ENCODE measurements at regions not wholly inside any gene's neighbourhood (a gene's known extent, or its start where the extent isn't known, plus 50 kb on each side); places are given as distances from the start of the nearest gene placed in this dataset.
"Not testable (repeated sequence)": the region's sequence is repeated elsewhere in the genome, so short reads cannot be mapped to it uniquely, and the experiment has no call there.

DNA sequence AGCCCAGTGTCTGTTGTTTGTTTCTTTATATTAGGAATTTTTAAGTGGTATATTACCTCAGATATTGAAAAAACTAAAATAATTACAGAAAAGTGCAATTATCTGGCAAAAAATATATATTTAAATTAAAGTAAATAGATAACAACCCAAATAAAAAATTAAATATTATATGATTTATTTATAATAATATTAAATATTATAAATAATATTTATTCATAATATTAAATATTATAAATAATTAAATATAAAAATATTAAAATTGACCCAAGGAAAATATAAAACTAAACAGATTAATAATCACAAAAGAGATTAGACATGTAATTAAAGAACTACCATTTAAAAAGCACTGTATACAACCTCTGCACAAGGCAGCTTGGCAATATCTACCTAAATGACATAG, 331.9 kb upstream of the POGK start:
- DNase-seq: no peak

DNA sequence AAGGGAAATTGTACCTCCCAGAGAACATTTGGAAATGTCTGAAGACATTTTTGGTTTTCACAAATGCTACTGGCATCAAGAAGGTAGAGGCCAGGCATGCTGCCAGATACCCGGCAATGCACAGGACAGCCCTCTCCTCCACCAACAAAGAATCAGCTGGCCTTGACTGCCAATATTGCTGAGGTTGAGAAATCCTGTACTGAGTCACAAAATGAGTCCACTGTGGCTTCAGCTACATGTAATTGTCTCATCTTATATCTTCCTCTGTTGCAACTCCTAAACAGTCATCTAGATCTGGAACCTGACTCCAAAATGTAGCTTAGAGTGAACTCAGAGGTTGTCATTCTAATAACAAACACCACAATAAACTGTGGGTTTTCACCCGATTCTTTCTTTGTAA, 327.5 kb upstream of the POGK start:
- no peak for DNase-seq

DNA sequence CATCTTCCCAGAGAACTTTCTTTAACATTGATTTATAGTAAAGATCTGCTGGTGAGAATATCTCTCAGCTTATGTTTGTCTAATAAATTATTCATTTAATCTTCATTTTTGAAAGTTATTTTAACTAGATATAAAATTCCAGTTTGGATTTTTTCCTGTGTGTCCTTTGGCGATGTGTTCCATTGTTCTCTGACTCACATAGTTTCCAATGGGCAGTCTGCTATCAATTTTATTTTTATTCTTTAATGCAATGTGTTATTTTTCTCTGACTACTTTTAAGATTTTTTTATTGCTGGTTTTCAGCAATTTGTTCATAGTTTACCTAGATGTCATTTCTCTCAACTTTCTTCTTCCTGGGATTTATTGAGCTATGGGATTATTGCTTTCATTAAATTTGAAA, 325.2 kb upstream of the POGK start:
- DNase-seq: no peak

DNA sequence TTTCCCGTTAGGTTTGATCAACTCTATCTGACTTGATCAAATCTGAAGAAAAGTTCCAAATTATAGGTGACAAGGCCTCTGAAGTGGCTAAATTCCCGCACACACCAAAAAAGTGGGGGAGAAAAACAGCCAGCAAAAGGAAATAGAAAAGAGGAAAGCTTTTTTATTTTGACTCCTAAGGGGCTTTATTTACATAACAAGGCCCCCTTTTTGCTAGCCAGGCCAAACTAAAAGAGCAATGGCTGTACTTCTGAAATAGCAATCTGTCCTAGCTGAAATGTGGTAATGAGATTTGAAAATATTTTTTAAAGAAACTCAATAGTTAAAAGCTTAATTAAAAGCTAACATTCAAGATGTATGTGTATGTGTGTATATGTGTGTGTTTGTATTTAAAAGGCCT, 311.5 kb upstream of the POGK start:
- no peak for DNase-seq

DNA sequence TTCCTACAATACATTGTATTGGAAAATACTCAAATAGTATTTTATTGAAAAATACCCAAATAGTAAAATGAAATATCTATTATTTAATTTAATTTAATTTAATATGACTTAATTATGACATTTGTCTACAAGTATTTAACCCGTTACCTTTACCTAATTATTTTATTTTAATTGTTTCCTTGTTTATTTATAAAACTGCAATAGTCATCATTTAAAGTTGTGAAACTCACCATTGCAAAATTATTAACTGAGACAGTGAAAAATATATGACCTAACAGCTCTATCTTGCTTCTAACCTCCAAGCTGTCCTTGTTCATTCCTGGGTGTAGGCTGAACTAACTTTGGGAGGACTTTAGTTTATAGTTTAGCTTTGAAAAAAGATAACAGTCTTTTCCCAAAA, 300.6 kb upstream of the POGK start:
- DNase-seq: no peak

DNA sequence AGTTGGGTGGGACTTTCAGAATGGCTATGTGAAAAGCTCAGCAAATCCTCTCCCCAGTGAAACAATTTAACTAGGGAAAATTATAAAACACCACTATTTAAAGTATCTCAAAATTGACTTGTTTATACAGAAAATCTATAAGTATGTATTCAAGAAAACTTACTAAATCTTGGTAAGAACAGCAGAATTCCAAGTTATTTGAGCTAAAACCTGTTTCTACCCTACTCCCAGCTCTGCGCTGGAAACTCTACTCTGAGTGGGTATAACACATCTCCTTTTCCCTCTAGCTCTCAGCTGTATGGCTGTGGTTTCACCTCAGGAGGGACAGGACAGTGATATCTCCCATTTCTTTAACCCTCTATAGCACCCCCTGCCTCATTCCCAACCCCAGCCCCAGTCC, 295.2 kb upstream of the POGK start:
- DNase-seq: no peak

DNA sequence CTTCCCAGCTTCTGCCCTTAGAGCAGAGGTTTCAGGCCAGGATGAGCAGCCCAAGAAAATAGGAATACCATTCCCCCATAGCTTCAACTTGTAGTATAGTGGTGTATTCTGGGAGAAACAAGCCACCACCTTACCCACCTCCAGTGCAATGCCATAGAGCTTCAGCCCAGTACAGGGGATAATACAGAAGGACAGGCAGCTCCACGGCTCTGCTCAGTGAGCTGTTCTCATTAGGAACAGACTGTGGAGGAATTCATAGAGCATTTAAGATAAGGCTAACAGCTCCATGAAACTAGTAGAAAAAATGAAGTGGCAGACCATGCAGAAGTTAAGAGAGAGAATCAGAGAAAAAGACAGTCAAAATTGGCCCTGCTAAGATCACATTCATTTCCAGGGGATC, 294.7 kb upstream of the POGK start:
- no peak for DNase-seq

DNA sequence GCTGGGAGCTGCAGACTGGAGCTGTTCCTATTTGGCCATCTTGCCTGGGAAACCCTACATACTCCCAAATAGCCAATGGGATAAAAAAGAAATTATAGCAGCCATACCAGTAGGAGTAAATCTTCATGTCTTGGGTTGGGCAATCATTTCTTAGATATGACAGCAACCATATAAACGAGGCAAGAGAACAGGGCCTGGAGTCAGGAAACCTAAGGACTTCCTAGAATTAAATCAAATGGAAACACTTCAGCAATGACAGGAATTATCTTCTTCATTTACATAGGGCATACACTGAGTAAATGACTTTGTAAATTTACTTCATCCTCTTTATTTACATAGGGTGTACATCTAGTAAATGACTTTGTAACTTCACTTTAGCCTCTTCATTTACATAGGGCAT, 286.6 kb upstream of the POGK start:
- no peak for DNase-seq

DNA sequence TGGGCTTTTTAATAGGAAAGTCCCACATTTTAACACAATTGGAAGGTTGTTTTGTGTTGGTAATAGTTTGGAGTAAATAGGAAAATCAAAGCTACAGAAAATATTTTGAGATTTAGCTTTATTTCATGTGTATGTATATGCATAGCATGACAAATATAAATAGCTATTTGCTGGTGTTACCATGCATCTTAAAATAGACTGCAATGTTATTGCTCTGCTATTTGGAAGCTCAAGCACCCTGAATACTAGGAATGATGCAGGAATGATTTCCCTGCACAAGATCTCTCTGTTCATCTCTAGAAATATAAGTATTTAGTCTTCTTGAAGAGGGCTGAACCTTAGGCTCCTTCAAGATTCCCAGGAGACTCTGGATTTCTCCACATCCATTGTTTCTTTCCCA, 268.3 kb upstream of the POGK start:
- no peak for DNase-seq

DNA sequence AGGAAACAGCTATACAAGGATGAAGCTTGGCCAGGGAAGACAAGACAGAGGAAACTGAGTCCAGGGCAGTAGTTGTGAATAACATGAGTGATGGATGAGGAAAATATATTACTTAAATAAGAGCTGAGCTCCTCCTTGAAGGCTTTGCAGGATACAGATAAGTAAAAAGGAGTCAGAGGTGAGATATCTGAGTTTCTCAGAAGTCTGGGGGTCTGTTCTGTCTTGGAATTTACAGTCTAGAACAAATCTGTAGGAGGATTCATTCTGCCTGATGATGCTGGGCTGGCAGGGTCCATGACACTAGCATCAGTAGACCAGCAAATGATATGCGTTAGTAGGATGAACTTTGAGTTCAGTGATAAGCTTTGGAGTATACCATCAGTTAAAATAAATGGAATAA, 266.1 kb upstream of the POGK start:
- no peak for DNase-seq

DNA sequence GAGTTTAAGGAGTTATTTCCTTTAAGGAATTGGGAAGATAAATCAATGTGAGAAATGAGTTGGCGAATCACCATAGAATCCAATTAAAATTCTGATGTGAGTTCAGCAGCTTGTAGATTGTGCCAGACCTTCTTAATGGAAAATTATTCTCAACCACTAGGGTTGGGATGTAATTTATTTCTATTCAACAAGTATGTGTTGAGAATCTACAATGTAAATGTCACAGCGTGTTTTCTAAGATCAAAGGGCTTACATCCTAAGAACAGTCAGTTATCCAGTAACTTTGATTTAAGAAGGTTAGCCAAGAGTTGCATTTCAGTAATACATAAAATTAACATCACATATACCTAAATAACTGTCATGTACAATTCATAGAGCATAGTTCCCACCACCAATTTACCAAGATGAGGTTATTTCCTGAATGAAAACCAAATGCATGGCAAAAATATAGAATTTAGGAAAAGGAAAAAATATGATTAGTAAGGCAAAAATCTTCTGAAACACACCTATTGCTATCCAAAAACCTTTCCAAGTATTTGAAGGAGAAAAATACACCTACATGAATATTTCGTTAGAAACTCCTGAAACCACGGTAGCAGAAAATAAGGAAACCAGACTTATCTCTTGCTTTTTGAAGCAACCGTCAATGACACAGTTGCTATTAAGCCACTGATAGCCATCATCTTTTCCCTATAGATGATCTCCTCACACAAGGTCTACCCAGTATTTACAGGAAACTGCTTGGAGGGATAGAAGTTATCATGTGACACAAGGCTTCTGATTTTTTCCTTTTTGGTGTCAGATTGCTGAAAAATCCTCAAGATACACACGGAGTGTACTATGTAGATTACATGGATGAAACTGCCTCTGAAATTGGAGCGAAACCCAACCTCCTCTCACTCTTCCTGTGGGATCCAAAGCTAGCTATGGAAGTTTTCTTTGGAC, 259.4 kb upstream of the POGK start:
- DNase-seq: no peak

DNA sequence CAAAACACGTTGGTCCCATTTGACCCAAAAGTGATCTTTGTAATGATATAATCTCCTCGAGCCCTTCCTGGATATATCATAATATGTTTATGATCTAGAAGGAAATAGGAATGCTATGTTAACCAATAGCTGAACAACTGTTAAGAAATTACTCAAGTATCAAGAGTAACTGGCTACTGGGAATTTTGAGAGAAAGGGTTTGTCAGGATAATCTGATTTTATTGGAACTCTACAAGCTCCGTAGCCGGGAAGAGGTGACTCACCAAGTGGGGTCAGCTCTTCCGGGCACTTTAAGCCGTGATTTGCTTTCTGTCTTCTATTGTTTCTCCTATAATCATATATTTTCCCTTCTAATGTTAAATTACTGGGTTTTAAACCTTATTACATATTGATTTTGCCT, 250.5 kb upstream of the POGK start:
- DNase-seq: no peak

DNA sequence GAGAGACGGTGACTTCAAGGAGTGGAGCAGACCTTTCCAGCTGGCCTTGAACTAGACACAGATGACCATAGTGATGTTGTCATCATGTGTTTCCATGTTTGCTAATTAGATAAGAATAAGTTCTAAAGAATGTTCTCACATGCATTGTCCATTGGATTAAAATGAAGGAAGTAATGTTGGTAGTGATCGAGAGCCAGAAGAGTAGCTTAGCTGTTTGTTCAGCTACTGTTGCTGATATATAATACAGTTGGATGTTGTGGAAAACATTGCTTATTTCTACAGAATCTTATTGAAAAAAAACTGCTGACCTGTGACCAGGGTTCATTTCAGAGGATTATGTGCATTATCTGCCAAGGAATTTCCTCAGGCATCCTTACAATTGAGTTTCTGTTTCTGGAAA, 249.1 kb upstream of the POGK start:
- no peak for DNase-seq

DNA sequence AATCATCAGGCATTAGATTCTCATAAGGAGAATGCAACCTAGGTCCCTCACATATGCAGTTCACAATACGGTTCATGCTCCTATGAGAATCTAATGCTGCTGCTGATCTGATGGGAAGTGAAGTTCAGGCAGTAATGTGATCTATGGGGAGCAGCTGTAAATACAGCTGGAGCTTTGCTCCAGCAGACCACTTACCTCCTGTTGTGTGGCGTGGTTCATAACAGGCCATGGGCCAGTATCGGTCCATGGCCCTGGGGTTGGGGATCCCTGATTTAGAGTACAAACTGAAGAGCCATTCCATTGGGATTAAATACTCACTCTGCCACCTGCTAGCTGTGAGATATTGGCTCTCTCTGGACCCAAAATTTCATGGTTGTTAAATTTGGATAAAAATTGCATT, 244.6 kb upstream of the POGK start:
- no peak for DNase-seq

DNA sequence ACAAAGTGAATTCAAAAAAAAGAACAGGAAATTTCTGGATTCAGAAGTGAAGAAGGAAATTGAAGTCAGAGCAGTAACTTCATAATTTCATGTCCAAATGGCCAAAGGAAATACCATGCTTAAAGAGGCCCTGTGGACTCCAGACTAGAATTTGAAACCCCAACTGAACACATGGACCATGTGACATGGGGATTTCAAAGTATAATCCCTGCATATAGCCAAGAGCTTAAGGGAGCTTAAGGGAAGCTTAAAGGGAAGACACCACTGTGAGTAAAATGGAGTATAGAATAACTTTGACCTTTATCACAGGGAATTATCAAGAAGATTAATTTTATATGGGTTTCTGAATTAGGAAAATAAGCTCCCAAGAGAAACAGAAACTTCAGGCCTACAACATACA, 241.8 kb upstream of the POGK start:
- no peak for DNase-seq

DNA sequence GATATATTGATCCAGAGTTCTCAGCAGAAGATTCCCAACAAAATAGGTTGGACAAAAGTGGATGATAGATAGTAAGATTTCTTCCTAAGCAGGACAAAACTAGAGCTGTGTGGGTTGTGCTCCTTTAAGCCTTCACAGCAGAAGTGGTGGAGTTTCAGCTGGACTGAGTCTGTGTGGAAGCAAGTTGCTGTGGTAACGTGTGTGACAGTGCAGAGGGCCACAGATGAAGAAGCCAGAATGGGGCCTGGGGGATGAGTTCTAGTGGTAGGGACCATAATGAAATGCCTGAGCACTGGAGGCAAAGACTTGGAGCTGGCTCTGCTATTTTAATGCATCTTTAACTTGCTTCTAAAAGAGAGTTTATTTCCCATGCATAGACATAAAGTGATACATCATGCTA, 238.7 kb upstream of the POGK start:
- no peak for DNase-seq

DNA sequence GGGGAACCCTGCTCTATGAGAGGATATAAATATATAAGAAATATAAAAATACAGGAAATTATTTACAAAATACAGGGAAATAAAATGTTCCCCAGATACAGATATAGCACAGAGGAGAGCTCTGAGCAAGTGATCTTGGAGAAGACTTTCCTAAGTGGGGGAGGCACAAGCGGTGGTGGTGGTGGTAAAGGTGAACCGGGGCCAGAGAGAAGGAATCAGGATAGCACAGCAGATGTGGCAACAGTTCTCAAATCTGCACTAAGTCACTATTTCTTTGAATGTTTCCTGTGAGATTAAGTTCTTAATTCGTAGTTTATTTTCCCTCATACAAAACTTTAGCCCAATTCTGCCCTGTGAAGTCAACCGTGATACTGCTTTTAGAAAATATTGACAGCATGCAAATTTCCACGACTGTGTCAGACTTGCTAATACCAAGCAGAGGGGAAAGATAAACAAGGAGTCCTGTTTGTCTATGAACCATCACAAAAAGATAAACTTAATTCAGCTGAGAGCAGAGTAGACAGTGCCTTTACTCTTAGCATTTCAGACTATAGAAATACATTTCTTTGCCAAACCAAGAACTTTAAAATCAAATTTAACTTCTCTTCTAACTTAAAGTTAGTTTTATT, 237.5 kb upstream of the POGK start:
- no peak for DNase-seq

DNA sequence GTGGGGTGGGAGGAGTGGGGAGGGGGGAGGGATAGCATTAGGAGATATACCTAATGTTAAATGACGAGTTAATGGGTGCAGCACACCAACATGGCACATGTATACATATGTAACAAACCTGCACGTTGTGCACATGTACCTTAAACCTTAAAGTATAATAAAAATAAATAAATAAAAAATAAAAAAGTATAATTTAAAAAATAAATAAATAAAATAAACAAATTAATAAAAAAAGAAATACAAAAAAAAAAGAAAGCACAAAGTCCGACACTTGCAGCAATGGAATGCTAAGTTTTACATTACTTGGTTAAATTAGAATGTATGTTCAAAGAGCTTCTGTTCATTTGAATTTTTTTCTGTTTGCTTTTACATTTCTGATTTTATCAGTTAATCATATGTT, 236.5 kb upstream of the POGK start:
- not testable (repeated sequence) for DNase-seq

DNA sequence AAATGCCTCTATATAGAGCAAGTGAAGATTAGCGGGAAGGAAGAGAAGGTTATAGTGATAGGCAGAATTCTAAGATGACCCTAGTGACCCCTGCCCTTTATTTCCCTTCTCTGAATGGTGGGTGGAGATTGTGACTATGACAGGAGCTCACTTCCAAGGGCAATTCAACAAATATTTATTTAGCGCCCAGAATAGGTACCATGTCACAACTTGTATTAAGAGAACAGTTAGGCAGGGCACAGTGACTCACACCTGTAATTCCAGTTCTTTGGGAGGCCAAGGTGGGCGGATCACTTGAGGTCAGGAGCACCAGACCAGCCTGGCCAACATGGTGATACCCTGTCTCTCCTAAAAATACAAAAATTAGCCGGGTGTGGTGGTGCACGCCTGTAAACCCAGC, 236.0 kb upstream of the POGK start:
- no peak for DNase-seq

DNA sequence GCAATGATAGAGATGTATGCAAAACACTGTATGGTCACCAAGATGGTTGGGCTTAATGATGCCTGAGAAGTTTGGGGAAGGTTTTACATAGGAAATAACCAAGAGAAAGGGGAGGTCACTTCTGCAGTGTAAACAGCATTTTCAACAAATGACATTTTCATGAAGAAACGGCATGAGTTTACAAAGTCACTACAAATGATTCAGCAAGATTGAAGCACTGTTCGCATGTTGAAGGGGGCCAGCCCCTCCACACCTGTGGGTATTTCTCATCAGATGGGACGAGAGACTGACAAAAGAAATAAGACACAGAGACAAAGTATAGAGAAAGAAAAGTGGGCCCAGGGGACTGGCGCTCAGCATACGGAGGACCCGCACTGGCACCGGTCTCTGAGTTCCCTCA, 234.1 kb upstream of the POGK start:
- DNase-seq: no peak

DNA sequence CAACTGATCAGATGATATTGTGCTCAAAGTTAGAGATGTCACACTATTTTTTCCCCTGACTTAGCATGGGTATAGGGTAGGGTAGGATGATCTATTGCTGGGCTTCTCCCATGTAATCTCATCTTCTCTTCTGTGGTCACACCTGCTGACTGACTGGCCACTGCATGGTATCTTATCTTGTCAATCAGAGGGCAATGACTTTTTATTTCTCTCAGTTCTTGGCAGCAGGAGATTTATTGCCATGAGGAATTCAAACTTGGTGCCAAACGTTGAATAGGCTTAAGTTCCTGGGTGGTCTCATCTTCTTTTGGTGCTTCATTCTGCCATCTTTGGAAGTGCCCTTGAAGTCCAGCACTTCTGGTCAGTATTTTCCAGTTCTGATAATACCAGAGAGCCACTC, 226.4 kb upstream of the POGK start:
- DNase-seq: no peak

DNA sequence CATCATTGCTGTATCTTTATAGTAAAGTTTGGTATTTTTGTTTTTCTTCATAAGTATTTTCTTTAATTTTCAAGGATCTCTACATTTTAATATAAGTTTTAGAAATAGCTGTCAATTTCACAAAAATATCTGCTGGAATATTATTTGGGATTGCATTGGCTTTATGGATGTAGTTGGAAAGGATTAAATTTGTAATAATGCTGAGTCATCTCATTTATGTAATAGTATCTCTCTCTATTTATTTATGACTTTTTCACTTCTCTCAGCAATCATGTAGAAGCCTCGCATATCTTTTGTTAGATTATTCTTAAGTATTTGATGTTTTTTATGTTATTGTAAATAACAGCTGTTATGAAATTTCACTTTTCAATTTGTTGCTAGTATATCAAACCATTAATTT, 223.1 kb upstream of the POGK start:
- DNase-seq: no peak

DNA sequence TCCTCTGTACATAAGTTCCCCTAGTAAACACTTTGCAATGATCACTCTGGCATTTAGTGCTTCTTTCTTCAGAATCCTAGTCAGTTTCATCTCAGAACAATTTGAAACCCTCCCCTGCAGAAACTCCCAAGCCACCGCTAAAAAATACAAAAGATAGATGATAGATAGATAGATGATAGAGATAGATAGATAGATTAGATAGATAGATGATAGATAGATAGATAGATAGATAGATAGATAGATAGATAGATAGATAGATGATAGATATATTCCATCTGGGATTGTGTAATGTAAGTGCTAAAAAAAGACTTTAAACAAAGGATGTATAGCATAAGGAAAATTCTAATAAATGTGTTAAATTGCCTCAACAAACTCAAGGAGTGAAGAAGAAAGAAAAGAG, 212.6 kb upstream of the POGK start:
- no peak for DNase-seq

DNA sequence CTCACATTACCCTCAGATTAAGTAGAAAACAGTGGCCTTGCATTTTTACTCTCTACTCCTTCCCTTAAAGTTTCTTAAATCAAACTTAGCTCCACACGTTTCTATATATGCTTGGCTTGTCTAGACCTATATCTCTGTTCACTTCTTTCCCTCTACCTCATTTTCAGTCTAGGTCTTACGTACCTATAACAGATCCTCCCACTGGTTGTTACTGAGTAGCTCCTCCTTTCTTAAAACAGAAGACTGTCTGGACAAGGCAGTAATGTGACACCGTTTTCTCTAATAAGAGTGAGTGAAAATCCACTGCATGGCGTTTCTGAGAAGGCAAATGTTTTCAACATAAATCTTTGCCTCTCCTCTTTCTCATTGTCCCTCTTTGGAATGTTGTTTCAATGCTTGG, 211.7 kb upstream of the POGK start:
- no peak for DNase-seq

DNA sequence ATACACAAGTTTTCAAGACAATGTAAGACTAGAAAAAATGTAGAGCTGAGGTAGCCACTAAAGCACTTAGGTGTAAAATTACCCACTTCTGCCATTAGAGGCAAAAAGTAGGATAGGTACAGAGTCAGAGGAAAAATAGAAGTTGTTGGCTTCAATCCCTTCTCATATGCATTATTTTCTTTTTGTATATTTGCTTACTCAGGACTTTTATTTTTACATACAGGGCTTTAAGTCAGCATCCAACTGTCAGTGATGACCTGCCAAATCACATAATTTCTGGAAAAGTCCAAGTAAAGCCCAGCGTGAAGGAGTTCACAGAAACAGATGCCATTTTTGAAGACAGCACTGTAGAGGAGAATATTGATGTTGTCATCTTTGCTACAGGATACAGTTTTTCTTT, 211.0 kb upstream of the POGK start:
- no peak for DNase-seq

All from CD4-positive, alpha-beta T cell treated with Interleukin-12 subunit alpha and Interleukin-12 subunit beta, for 1 hour (primary cell).